ENCODE measurements at regions not wholly inside any gene's neighbourhood (a gene's known extent, or its start where the extent isn't known, plus 50 kb on each side); places are given as distances from the start of the nearest gene placed in this dataset.

DNA sequence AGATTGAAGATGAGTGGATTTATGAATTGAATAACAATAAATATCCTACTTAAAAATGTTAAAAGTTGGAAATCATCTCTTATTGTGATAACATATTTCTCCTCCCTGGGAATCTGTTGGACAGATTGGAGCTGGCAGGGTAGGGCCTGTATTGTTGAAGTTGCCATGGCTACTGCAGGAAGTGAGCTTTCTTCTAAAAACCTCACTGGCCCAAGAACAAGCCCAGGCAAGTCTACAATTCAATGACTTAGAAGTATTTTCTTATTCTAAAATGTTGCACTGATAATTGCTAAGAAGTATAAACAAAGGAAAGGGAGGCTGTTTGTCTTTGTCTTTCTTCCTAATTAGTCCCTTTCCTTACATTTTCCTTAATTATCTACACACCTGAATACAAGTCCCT is 112.1 kb downstream of the DLEU7 start:
- TF ChIP-seq, protein P1, sequence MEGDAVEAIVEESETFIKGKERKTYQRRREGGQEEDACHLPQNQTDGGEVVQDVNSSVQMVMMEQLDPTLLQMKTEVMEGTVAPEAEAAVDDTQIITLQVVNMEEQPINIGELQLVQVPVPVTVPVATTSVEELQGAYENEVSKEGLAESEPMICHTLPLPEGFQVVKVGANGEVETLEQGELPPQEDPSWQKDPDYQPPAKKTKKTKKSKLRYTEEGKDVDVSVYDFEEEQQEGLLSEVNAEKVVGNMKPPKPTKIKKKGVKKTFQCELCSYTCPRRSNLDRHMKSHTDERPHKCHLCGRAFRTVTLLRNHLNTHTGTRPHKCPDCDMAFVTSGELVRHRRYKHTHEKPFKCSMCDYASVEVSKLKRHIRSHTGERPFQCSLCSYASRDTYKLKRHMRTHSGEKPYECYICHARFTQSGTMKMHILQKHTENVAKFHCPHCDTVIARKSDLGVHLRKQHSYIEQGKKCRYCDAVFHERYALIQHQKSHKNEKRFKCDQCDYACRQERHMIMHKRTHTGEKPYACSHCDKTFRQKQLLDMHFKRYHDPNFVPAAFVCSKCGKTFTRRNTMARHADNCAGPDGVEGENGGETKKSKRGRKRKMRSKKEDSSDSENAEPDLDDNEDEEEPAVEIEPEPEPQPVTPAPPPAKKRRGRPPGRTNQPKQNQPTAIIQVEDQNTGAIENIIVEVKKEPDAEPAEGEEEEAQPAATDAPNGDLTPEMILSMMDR (IDR thresholded peaks at IDR 0.05) = no peak
- Histone ChIP-seq H3K4me3 (no peak overlapping the region), H3K36me3 (no peaks in the 10 kb centered on the region), H3K9me3 (no peaks in the 10 kb centered on the region), H3K27me3 (no peaks in the 10 kb centered on the region), H3K9ac (ENCODE audit: low read depth in 2 of 2, low read length in 2 of 2) (no peak overlapping the region), H3K4me1 (no peaks in the 10 kb centered on the region), H3K27ac (no peak overlapping the region)
- intact Hi-C loops (cut with DNase I) = no loop called here
- DNase-seq = no peak

DNA sequence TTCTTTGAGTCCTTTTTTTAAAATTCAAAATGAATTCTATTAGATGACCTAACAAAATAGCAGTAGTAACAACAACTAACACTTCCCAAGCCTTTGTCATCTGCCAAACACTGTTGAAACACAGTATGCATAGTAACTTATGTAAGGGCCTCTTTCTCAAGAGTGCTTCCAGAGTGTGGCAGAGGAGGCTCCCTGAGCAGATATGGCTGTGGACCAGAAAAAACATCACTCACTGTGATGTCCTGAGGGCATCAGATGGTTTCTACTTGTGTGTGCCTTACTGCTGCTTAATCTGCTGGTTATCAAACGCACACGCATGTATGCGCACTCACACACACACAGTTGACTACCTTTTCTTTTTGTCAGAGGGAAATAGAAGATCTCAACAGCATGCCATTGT is 110.8 kb downstream of the DLEU7 start:
- no peaks in the 10 kb centered on the region for H3K27me3 ChIP-seq
- no peak overlapping the region for H3K27ac ChIP-seq
- no peaks in the 10 kb centered on the region for H3K4me1 ChIP-seq
- TF ChIP-seq, protein P1 (IDR thresholded peaks at IDR 0.05) = no peak
- H3K9me3 ChIP-seq = no peaks in the 10 kb centered on the region
- intact Hi-C loops (cut with DNase I) = no loop called here
- H3K9ac ChIP-seq (ENCODE audit: low read depth in 2 of 2, low read length in 2 of 2) = no peak overlapping the region
- no peak overlapping the region for H3K4me3 ChIP-seq
- DNase-seq = no peak
- H3K36me3 ChIP-seq = no peaks in the 10 kb centered on the region

DNA sequence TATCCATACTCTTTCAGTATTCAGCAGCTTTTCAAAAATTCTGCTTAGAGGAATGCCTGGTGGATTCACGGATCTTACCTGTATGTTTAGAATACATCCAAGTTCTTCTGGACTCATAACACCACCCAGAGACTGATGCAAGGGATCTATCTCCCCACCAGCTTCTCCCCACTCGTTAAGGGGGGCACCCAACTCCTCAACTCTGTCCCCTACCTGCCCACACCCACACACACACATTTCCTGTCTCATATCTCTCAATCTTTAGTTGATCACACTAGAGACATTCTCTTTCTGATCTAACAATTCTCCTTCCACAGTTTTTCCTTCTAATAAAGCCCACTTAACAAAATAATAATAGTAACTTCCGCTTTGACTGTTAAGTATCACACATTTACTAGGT is 110.1 kb downstream of the DLEU7 start:
- Histone ChIP-seq H3K27me3 (no peaks in the 10 kb centered on the region), H3K4me1 (no peaks in the 10 kb centered on the region), H3K36me3 (no peaks in the 10 kb centered on the region), H3K27ac (no peak overlapping the region), H3K9me3 (no peaks in the 10 kb centered on the region), H3K9ac (ENCODE audit: low read depth in 2 of 2, low read length in 2 of 2) (no peak overlapping the region), H3K4me3 (no peak overlapping the region)
- no peak for DNase-seq
- intact Hi-C loops (cut with DNase I) = no loop called here
- TF ChIP-seq, protein P1 (IDR thresholded peaks at IDR 0.05) = no peak

DNA sequence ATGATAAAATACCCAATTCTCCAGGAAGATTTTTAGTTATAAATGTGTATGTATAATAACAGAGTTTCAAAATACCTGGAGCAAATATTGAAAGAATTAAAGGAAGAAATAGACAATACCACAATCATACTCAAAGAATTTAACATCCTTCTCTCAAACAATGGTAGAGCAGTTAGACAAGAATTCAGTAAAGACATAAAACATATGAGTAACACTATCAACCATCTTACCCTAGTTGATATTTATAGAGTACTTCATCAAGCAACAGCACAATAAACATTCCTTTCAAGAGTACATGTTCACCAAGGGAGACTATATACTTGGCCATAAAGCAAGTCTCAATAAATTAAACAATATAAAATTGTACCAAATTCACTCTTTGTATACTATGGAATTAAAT is 108.4 kb downstream of the DLEU7 start:
- no peaks in the 10 kb centered on the region for H3K27me3 ChIP-seq
- H3K36me3 ChIP-seq = no peaks in the 10 kb centered on the region
- DNase-seq = no peak
- no peak overlapping the region for H3K27ac ChIP-seq
- no peaks in the 10 kb centered on the region for H3K9me3 ChIP-seq
- intact Hi-C loops (cut with DNase I) = no loop called here
- TF ChIP-seq, protein P1 (IDR thresholded peaks at IDR 0.05) = no peak
- H3K9ac ChIP-seq (ENCODE audit: low read depth in 2 of 2, low read length in 2 of 2) = no peak overlapping the region
- H3K4me1 ChIP-seq = no peaks in the 10 kb centered on the region
- no peak overlapping the region for H3K4me3 ChIP-seq

DNA sequence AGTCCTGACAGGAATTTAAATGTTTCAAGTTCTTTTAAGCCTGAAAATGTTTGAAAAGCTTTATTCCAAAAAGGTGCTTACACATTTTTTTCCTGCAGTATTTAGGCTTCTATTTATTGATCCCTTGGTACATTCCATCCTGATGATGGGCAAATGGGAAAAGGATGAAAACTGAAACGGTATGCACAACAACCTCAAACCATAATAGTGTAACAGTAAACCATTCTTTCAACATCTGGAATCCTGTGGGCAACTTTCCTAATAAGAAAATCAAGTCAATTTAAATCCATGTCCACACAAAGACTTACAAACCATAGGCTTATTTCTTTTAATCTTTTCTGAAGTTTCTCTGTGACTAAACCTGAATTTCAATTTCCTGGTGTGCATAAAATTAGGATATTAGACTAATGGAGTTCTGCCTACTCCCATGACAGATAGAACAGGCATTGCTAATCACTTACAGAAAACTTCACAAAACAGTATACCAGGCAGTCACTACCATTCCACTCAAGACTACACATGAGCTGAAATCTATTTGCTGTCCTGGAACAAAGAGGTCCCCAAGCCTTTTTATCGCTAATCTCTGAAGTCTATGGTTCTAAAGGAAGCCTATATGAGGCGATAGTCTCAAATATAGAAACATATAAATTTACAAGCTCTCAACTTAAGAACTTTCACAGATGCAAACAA is 103.3 kb downstream of the DLEU7 start:
- TF ChIP-seq, protein P1 (IDR thresholded peaks at IDR 0.05) = no peak
- H3K27ac ChIP-seq = no peak overlapping the region
- H3K9ac ChIP-seq (ENCODE audit: low read depth in 2 of 2, low read length in 2 of 2) = no peak overlapping the region
- H3K4me1 ChIP-seq = no peaks in the 10 kb centered on the region
- H3K9me3 ChIP-seq = no peaks in the 10 kb centered on the region
- H3K4me3 ChIP-seq = no peak overlapping the region
- intact Hi-C loops (cut with DNase I) = no loop called here
- no peak for DNase-seq
- H3K27me3 ChIP-seq = no peaks in the 10 kb centered on the region
- no peaks in the 10 kb centered on the region for H3K36me3 ChIP-seq

All from colonic mucosa (tissue), 4 donors.